ENCODE measurements at regions not wholly inside any gene's neighbourhood (a gene's known extent, or its start where the extent isn't known, plus 50 kb on each side); places are given as distances from the start of the nearest gene placed in this dataset.

DNA sequence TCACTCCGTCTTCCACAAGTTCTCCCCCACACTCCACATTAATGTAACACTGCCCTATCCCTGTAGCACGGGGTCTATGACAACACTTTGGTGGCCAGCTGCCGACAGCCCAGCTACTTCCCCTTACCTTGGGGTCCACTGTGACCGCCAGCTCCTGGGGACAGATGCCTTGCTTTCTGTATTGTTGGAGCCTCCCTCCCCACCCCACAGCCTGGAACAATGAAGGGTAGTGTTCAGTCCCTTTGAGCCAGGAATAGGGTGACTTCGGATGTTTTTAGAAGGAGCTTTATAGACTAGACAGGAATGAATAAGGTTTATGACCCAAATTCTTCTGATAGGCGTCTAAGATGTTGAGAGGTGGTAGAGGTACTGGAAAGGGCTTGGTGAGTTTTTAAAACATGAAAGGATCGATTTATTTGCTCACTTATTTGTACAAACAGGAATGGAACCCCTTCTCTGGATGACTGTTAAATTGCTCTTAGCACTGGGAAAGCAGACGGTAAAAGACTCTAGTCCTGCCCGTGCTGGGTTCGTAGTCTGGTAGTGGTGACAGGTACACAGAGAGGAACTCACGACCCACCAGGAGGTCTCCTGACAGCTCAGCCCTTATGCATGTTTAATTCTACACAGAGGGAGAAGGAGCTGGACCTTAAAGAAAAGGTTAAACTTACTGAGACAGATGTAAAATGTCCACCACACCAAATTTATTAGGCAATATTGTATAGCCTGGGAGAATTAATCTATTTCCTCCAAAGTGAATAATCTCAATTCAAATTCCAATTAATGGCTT lies 90.9 kb downstream of the MYCN start:
- TF ChIP-seq, protein P1, sequence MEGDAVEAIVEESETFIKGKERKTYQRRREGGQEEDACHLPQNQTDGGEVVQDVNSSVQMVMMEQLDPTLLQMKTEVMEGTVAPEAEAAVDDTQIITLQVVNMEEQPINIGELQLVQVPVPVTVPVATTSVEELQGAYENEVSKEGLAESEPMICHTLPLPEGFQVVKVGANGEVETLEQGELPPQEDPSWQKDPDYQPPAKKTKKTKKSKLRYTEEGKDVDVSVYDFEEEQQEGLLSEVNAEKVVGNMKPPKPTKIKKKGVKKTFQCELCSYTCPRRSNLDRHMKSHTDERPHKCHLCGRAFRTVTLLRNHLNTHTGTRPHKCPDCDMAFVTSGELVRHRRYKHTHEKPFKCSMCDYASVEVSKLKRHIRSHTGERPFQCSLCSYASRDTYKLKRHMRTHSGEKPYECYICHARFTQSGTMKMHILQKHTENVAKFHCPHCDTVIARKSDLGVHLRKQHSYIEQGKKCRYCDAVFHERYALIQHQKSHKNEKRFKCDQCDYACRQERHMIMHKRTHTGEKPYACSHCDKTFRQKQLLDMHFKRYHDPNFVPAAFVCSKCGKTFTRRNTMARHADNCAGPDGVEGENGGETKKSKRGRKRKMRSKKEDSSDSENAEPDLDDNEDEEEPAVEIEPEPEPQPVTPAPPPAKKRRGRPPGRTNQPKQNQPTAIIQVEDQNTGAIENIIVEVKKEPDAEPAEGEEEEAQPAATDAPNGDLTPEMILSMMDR (IDR thresholded peaks at IDR 0.05; ENCODE audit: poor library complexity, severe bottlenecking): no peak
- Histone ChIP-seq H3K36me3 (ENCODE audit: low read depth) (no peaks in the 10 kb centered on the region), H3K9me3 (ENCODE audit: severe bottlenecking) (no peaks in the 10 kb centered on the region), H3K27ac (ENCODE audit: poor library complexity, severe bottlenecking) (no peak overlapping the region), H3K4me1 (ENCODE audit: insufficient read depth, poor library complexity, severe bottlenecking) (no peaks in the 10 kb centered on the region), H3K27me3 (ENCODE audit: insufficient read depth, poor library complexity, severe bottlenecking) (no peaks in the 10 kb centered on the region), H3K4me3 (ENCODE audit: severe bottlenecking) (no peak overlapping the region)
- no peak for DNase-seq (ENCODE audit: low spot score)
- no peak for ATAC-seq (ENCODE audit: low read depth)

DNA sequence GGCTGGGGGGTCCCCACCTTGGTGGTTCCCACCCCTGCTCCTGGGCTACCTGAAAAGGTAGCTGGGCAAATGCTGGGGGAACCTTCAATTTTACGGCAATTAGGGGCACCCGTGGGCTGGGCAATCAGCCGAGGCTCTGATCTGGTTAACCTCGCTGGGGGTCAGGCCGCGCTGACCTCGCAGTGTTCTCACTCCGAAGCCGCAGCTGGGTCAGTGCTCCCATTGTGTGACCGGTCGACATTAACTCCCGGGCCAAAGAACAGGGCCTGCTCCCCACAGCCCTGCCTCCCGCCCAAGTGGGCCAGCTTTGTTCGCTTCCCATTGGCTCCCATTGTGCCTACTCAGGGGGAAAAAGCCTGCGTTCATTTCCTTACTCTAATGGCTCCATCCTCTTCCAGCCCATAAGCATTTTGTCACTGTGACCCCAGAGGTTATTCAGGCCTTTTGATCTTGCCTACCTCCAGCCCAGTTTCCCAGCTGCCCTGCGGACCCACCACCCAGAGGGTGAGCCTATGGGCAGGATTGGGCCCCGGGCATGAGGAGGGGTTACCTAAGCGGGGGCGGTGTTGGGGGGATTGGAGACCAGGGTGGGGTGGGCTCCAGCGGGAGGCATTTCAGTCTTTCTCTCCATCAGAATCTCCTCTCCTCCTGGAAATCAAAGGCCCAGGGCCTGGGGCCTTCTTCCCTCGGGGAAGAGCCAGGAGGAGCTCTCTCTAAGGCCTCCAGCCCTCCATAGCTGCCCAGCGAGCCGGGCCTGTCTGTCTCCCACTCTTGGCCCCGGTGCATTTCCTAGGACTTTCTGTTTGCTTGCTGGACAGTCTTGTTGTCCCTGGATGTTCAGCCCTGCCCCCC lies 90.1 kb downstream of the MYCN start:
- ATAC-seq (ENCODE audit: low read depth) (no peak), DNase-seq (ENCODE audit: low spot score) (no peak)
- no peaks in the 10 kb centered on the region for H3K27me3 ChIP-seq (ENCODE audit: insufficient read depth, poor library complexity, severe bottlenecking)
- TF ChIP-seq, protein P1 (IDR thresholded peaks at IDR 0.05; ENCODE audit: poor library complexity, severe bottlenecking): no peak
- no peaks in the 10 kb centered on the region for H3K36me3 ChIP-seq (ENCODE audit: low read depth)
- no peaks in the 10 kb centered on the region for H3K4me1 ChIP-seq (ENCODE audit: insufficient read depth, poor library complexity, severe bottlenecking)
- H3K4me3 ChIP-seq (ENCODE audit: severe bottlenecking): no peak overlapping the region
- no peak overlapping the region for H3K27ac ChIP-seq (ENCODE audit: poor library complexity, severe bottlenecking)
- no peaks in the 10 kb centered on the region for H3K9me3 ChIP-seq (ENCODE audit: severe bottlenecking)

DNA sequence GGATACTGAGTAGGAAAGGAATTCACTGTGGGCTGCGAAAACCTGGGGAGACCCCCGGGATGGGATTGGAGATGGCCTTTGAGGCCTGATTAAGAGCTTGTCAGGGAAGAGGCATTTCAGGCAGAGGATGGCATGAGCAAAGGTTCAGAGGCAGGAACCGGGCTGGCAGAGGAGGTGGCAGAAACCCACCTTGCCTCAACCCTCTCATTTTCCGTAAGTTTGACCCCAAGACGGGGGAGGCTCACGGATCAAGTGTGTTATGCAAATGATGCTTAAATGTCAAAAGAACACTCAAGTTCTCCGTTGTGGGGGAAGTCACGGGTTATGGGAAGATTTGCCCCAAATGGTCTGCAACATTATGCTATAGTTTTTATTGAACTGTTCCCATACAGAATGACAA lies 88.3 kb downstream of the MYCN start:
- Histone ChIP-seq H3K4me3 (ENCODE audit: severe bottlenecking) (no peak overlapping the region), H3K36me3 (ENCODE audit: low read depth) (no peaks in the 10 kb centered on the region), H3K9me3 (ENCODE audit: severe bottlenecking) (no peaks in the 10 kb centered on the region), H3K27me3 (ENCODE audit: insufficient read depth, poor library complexity, severe bottlenecking) (no peaks in the 10 kb centered on the region), H3K27ac (ENCODE audit: poor library complexity, severe bottlenecking) (no peak overlapping the region), H3K4me1 (ENCODE audit: insufficient read depth, poor library complexity, severe bottlenecking) (no peaks in the 10 kb centered on the region)
- ATAC-seq (ENCODE audit: low read depth) (no peak), DNase-seq (ENCODE audit: low spot score) (no peak)
- TF ChIP-seq, protein P1 (IDR thresholded peaks at IDR 0.05; ENCODE audit: poor library complexity, severe bottlenecking): no peak

DNA sequence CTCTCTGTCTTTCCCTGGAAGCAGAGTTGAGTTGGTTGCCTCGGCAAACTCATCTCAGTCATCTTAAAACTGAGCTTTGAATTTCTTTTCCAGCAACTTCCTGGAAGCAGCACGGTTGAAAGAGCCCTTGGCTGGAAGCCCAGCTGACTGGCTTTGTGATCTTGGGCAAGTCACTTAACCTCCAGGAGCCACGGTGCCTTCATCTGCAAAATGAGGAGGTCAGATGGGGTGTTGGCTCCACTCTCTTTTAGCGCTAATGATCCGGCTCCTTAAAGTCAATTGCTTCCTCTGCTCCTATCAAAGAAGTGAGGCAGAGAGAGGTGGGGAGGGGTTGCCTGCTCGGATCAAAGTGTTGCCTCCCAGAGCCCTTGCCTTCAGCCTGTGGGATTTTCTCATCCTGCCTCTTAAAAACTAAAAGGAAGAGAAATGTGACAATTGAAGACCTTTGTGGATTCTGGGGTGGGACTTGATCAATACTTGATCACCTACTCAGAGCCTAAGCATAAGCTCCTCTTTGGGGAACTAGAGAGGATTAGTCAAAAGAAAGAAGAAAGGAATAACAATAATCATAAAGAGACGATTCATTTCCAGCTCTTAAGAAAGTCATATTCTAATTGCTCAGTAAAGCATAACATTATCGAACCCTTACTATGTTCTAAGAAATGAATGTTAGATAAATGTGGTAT lies 86.6 kb downstream of the MYCN start:
- Histone ChIP-seq H3K9me3 (ENCODE audit: severe bottlenecking) (no peaks in the 10 kb centered on the region), H3K27ac (ENCODE audit: poor library complexity, severe bottlenecking) (no peak overlapping the region), H3K4me3 (ENCODE audit: severe bottlenecking) (no peak overlapping the region), H3K4me1 (ENCODE audit: insufficient read depth, poor library complexity, severe bottlenecking) (no peaks in the 10 kb centered on the region), H3K27me3 (ENCODE audit: insufficient read depth, poor library complexity, severe bottlenecking) (no peaks in the 10 kb centered on the region), H3K36me3 (ENCODE audit: low read depth) (no peaks in the 10 kb centered on the region)
- DNase-seq (ENCODE audit: low spot score): no peak
- ATAC-seq (ENCODE audit: low read depth): no peak
- TF ChIP-seq, protein P1 (IDR thresholded peaks at IDR 0.05; ENCODE audit: poor library complexity, severe bottlenecking): no peak

Data from RWPE2 (cell line).